Ovary (tissue), 3 donors: ENCODE measurements at regions not wholly inside any gene's neighbourhood (a gene's known extent, or its start where the extent isn't known, plus 50 kb on each side); places are given as distances from the start of the nearest gene placed in this dataset.

Experiments used
- EP300 ChIP-seq: sonication (generic); formaldehyde crosslinking; IDR thresholded peaks from one replicate; pipeline ENCODE4 v1.6.1; 2017; ENCODE audit warnings: antibody characterized with exemption
- POLR2A ChIP-seq: fragments of 450-650 bp; IDR thresholded peaks from one replicate; pipeline ENCODE4 v1.6.1; 2017; ENCODE audit warnings: antibody characterized with exemption, mild to moderate bottlenecking, moderate library complexity
- TF ChIP-seq, protein P1 (sequence below), 3 donors: fragments of 450-650 bp in 2 of 3; fragments of 200-600 bp in 1 of 3; IDR thresholded peaks; one replicate each; pipeline versions ENCODE4 v1.5.1 to v1.8.0; 2016 to 2022; ENCODE audit warnings: antibody characterized with exemption in 3 of 3, mild to moderate bottlenecking in 1 of 3
- donor health status: DM: no; HTN: no; CAD: no.

DNA sequence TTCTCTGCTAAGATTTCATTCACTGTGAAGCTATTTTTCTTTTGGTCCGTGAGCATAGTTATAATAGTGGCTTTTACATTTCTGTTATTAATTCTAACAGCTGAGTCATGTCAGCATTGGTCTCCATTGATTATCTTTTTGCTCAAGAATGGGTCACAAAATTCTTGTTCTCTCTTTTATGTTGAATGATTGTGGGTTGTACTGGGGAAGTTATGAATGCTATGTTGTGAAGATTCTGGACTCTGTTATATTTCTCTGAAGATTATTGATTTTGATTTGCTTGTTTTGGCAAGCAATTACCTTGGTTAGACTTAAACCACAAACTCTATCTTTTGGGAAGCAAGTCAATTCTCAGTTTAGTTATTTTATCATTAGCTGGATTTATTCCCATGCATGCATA lies 98.8 kb downstream of the IRX5 start:
- TF ChIP-seq, protein P1, sequence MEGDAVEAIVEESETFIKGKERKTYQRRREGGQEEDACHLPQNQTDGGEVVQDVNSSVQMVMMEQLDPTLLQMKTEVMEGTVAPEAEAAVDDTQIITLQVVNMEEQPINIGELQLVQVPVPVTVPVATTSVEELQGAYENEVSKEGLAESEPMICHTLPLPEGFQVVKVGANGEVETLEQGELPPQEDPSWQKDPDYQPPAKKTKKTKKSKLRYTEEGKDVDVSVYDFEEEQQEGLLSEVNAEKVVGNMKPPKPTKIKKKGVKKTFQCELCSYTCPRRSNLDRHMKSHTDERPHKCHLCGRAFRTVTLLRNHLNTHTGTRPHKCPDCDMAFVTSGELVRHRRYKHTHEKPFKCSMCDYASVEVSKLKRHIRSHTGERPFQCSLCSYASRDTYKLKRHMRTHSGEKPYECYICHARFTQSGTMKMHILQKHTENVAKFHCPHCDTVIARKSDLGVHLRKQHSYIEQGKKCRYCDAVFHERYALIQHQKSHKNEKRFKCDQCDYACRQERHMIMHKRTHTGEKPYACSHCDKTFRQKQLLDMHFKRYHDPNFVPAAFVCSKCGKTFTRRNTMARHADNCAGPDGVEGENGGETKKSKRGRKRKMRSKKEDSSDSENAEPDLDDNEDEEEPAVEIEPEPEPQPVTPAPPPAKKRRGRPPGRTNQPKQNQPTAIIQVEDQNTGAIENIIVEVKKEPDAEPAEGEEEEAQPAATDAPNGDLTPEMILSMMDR (IDR thresholded peaks at IDR 0.05), result no peak
- TF ChIP-seq POLR2A (no peak), EP300 (no peak)
